ENCODE measurements at regions not wholly inside any gene's neighbourhood (a gene's known extent, or its start where the extent isn't known, plus 50 kb on each side); places are given as distances from the start of the nearest gene placed in this dataset.

GRCh38 chr11:90867416-90867815 lies 644.6 kb upstream of the CHORDC1 start:
- TF ChIP-seq REST (IDR thresholded peaks at IDR 0.05; ENCODE audit: insufficient replicate concordance, low read depth) (no peak), GABPA (IDR thresholded peaks at IDR 0.05; ENCODE audit: low read depth) (no peak), SPI1 (IDR thresholded peaks at IDR 0.05; ENCODE audit: borderline replicate concordance, low read depth) (no peak)
- TF ChIP-seq, protein P1, sequence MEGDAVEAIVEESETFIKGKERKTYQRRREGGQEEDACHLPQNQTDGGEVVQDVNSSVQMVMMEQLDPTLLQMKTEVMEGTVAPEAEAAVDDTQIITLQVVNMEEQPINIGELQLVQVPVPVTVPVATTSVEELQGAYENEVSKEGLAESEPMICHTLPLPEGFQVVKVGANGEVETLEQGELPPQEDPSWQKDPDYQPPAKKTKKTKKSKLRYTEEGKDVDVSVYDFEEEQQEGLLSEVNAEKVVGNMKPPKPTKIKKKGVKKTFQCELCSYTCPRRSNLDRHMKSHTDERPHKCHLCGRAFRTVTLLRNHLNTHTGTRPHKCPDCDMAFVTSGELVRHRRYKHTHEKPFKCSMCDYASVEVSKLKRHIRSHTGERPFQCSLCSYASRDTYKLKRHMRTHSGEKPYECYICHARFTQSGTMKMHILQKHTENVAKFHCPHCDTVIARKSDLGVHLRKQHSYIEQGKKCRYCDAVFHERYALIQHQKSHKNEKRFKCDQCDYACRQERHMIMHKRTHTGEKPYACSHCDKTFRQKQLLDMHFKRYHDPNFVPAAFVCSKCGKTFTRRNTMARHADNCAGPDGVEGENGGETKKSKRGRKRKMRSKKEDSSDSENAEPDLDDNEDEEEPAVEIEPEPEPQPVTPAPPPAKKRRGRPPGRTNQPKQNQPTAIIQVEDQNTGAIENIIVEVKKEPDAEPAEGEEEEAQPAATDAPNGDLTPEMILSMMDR (IDR thresholded peaks at IDR 0.05; ENCODE audit: insufficient read depth, low read length): no peak
